ENCODE measurements at regions not wholly inside any gene's neighbourhood (a gene's known extent, or its start where the extent isn't known, plus 50 kb on each side); places are given as distances from the start of the nearest gene placed in this dataset.
A peak's percentile ranks its signal among the peaks of the same experiment; 100 is the strongest.

- H3K4me1 Mint-ChIP-seq (ENCODE audit: low read depth), result peaks cover 32% of the 10 kb centered on the region
- H3K36me3 Mint-ChIP-seq (ENCODE audit: low read depth), result peaks cover 19% of the 10 kb centered on the region
- no peak for TF ChIP-seq CTCF (IDR thresholded peaks at IDR 0.05)
- H3K27ac Mint-ChIP-seq, result peak overlapping the region; percentile 24; the same call in 1 of the 2 replicates
- no peak overlapping the region for H3K4me3 Mint-ChIP-seq
- DNase-seq, result no peak
- peaks cover 13% of the 10 kb centered on the region for H3K9me3 Mint-ChIP-seq
- no peaks in the 10 kb centered on the region for H3K27me3 Mint-ChIP-seq (ENCODE audit: insufficient read depth)
These were observed 170.8 kb upstream of the RGMB start for GRCh38 chr5:98602534-98603112.

- Mint-ChIP-seq H3K9me3 (peaks cover 10% of the 10 kb centered on the region), H3K27me3 (ENCODE audit: insufficient read depth) (no peaks in the 10 kb centered on the region), H3K4me1 (ENCODE audit: low read depth) (peaks cover 33% of the 10 kb centered on the region), H3K36me3 (ENCODE audit: low read depth) (peaks cover 16% of the 10 kb centered on the region), H3K27ac (no peak overlapping the region), H3K4me3 (no peak overlapping the region)
- DNase-seq, result no peak
- no peak for TF ChIP-seq CTCF (IDR thresholded peaks at IDR 0.05)
These were observed 170.0 kb upstream of the RGMB start for GRCh38 chr5:98603456-98603855.

GRCh38 chr5:98604301-98604700 is 169.2 kb upstream of the RGMB start:
- peaks cover 33% of the 10 kb centered on the region for H3K4me1 Mint-ChIP-seq (ENCODE audit: low read depth)
- H3K27me3 Mint-ChIP-seq (ENCODE audit: insufficient read depth), result no peaks in the 10 kb centered on the region
- DNase-seq, result no peak
- no peak for TF ChIP-seq CTCF (IDR thresholded peaks at IDR 0.05)
- H3K4me3 Mint-ChIP-seq, result no peak overlapping the region
- H3K27ac Mint-ChIP-seq, result no peak overlapping the region
- H3K36me3 Mint-ChIP-seq (ENCODE audit: low read depth), result peaks cover 10% of the 10 kb centered on the region
- H3K9me3 Mint-ChIP-seq, result peaks cover 8% of the 10 kb centered on the region

- Mint-ChIP-seq H3K4me1 (ENCODE audit: low read depth) (peaks cover 33% of the 10 kb centered on the region), H3K27me3 (ENCODE audit: insufficient read depth) (no peaks in the 10 kb centered on the region), H3K36me3 (ENCODE audit: low read depth) (peaks cover 6% of the 10 kb centered on the region), H3K4me3 (no peak overlapping the region), H3K9me3 (peaks cover 5% of the 10 kb centered on the region), H3K27ac (peak overlapping the region; percentile 50; the same call in 1 of the 2 replicates)
- no peak for DNase-seq
- no peak for TF ChIP-seq CTCF (IDR thresholded peaks at IDR 0.05)
These were observed 168.6 kb upstream of the RGMB start for GRCh38 chr5:98604721-98605425.

GRCh38 chr5:98605426-98605825 is 168.0 kb upstream of the RGMB start:
- DNase-seq, result no peak
- H3K9me3 Mint-ChIP-seq, result no peaks in the 10 kb centered on the region
- no peak overlapping the region for H3K27ac Mint-ChIP-seq
- H3K4me3 Mint-ChIP-seq, result no peak overlapping the region
- TF ChIP-seq CTCF (IDR thresholded peaks at IDR 0.05), result no peak
- H3K4me1 Mint-ChIP-seq (ENCODE audit: low read depth), result peaks cover 33% of the 10 kb centered on the region
- H3K36me3 Mint-ChIP-seq (ENCODE audit: low read depth), result peaks cover under 1% of the 10 kb centered on the region; the same call in 1 of the 2 replicates
- no peaks in the 10 kb centered on the region for H3K27me3 Mint-ChIP-seq (ENCODE audit: insufficient read depth)

All from HFFc6 (cell line).